Stimulated activated CD8-positive, alpha-beta memory T cell treated with anti-CD3 and anti-CD28 coated beads, Interleukin-4, amount 100 ng/mL, for 4 hours (primary cell): ENCODE measurements at regions not wholly inside any gene's neighbourhood (a gene's known extent, or its start where the extent isn't known, plus 50 kb on each side); places are given as distances from the start of the nearest gene placed in this dataset.

ENCODE experiments used
- DNase-seq, 2 donors: peaks; one replicate each; pipeline ENCODE4 v3.0.0-alpha.2; 2020; ENCODE audit warnings: low read depth in 2 of 2, low spot score in 1 of 2

DNA sequence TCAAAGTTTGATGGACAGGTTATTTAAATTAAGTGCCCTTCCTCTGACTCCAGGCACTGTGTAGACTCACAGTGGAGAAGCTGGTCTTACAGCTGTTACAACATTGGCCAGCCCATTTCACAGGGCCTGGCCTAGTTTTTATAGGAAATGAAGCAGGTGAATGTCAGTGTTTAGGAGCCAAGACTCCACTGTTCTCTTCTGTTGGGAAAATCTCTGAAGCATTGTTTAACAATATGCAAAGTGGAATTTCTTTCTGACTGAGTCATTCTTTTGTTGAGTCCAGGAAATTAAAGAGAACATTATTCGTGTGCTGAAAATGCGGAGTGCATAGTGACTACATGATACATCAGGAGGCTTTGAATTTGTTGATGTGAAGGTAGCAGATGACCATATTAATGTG is 64.7 kb downstream of the ARRDC4 start:
- no peak for DNase-seq

DNA sequence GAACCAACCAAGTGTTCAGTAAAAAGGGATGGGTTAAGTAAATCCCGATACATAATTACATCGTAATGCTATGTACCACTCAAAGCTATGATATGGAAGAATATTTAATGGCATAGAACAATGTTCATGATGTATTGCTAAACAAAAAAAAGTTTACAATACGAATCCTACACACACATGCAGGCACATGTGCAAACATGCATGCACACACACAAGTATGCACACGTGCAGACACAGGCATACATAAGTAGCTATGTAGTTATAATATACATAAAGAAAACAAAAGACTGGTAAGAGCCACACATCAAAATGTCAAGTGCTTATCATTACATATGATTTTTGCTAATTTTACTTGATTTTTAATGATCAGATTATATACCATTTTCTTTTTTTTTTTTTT is 74.2 kb downstream of the ARRDC4 start:
- no peak for DNase-seq

DNA sequence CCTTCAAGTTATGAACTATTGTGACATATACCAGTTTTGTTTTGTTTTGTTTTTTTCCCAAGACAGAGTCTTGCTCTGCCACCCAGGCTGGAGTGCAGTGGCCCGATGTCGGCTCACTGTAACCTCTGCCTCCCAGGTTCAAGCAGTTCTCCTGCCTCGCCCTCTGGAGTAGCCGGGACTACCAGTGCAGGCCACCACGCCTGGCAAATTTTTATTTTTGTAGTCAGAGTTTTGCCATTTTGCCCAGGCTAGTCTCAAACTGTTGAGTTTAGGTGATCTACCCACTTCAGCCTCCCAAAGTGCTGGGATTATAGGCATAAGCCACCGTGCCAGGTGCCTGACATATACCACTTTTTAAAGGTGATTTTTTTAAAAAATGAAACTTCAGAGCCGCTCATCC is 74.6 kb downstream of the ARRDC4 start:
- no peak for DNase-seq

DNA sequence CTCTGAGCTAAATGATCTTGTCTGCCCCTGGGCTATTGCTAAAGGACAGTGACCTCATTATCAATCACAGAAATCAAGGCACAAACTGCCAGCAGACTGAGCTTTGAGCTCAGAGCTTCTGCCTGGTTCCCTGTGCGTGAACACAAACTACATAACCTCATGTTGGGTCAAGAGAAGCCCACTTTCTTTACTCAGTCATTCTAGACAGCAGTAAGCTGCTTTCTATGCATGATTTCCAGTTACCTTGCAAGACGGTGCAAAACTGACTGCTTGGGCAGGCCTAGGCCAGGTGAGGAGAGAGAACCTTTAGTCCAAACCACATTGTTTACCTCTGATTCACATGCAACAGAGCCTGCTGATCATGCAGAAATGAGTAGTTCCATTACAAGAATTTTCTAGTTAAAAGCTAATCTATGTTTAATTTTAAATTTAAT is 75.1 kb downstream of the ARRDC4 start:
- no peak for DNase-seq

DNA sequence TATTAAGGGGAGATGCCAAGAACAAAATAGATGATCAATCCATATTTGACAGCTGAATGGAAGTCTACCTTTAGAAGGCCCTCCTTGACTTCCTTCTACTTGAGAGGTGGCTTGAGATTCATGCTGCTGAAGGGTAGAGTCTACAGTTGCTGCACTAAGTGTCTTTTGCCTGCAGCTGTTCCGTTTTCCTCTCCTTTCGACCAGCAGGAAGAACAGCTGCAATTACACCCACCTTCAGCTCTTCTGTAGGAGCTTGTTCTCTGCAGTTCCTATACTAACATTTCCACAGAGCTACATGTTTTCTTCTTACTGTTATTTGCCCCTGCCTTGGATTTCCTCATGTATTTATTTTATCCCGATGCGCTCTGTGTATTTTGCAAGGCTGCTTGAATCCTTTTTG is 79.1 kb downstream of the ARRDC4 start:
- no peak for DNase-seq

DNA sequence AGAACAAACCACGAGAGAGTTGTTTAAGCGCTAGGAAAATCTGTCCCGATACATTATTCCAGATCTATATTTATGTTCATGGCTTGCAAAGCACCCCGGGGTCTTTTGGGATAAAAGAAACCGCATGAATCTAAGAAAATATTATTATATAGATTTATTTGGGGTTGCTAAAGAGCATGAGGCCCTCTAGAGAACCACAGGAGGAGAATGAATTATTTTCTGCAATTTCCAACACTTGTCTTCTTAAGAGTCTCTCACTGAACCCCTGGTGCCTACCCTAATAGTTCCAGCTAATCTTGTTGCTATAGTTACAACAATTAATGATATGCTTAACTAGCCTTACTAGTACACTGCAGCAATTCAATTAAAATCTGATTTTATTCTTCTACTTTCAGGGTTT is 79.6 kb downstream of the ARRDC4 start:
- DNase-seq, result no peak

DNA sequence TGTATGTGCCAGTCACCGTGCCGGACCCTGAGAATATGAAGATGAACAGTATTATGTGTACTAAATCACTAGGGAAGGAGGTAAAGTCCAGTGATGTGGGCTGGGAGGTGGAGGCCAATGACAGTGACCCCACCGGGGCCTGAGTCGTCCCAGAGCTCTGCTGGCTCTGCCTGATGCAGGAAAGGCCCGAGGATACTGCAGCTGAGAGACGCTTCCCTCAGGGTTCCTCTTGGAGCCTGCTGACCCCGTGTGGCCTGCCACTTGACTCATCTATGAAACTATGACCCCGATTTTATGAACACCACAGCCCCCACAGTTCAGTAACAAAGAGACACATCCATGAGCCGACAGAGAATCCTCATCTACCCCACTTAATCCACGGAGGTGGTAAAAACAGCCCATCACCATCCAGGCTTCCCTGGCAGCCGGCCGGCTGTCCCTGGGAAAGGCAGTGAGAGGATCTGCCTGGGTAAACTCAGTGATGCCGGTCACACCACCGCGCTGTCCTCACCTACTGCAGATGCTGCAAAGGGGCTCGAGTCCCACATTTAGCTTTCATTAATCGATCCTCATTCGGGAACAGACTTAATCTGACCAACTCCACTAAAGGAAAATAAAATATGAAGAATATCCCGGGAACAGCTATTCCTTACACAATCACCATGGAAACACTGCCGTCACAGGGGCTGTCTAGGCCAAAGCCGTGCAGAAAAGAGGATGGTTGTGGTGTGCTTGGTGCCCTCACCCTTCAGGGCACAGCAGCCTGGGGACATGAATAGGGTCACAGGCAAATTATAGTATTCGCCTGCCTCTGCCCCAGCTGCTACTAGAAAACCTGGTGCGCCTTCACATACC is 82.9 kb downstream of the ARRDC4 start:
- DNase-seq, result no peak

DNA sequence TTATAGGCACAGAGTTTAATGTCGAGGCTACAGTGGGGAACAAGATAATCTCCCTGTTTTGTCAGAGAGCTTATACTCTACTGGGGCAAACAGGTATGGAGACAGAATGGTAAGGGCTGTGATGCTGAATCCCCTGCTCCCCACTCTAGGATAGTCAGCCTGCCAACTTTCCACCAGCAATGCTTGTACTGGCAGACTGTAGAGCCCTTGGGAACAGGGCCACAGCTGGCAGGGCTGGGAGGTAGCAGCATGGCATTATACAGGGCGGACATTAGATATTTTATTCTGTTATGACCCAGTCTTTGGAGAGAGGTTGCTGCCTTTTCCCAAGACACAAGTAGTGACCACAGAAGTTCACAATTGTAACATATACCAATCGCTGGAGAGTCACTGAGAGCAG is 91.2 kb downstream of the ARRDC4 start:
- no peak for DNase-seq

DNA sequence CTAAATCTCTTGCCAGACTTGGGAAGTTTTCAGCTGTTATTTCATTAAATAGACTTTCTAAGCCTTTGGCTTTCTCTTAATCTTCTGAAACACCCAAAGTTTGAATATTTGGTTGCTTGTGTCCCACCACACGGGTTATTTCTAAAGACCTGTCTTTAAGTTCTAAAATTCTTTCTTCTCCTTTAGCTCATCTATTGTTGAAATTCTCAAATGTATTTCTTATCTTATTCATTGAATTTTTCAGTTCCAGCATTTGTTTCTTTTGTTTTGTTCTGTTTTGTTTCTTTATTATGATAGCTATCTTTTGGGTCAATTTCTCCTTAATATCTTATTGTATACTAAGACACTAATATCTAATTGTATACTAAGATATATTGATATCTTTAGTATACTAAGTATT is 97.0 kb downstream of the ARRDC4 start:
- DNase-seq, result no peak

DNA sequence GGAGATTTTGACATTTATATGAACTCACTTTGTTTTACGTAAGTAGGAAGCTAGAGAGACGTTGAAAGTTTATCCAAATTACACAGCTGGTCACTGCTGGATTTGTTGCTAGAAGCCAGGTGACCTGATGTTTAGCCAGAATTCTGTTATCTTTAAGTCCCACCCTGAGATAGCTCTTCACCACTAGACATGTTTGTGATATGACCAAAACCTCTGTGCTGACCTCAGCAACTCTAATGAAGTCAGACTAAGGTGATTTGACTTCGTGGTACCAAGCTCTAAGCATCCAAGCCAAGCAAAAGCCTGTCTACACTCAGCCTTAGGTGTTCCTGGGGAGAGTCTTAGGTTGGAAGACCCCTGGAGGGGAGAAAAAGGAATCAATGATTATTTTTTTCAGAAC is 102.4 kb downstream of the ARRDC4 start:
- DNase-seq, result no peak

DNA sequence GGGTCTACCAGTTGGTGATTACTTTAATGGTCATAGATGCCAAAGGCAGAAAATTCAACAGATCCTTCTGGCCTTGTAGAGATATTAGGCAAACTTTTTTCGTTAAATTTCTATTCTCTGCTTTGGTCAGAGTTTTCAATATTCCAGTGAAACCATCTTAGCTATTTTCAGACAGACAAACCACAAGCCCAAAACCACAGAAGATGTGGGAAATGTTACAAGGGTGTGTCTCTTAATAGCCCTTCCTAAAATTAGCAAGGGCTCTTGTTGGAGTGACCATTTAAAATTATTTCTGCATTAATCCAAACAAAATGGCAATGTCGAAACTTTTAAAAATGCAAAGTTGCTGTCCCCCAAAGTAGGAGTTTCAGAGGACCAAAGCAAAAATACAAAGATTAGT is 102.8 kb downstream of the ARRDC4 start:
- DNase-seq, result no peak

DNA sequence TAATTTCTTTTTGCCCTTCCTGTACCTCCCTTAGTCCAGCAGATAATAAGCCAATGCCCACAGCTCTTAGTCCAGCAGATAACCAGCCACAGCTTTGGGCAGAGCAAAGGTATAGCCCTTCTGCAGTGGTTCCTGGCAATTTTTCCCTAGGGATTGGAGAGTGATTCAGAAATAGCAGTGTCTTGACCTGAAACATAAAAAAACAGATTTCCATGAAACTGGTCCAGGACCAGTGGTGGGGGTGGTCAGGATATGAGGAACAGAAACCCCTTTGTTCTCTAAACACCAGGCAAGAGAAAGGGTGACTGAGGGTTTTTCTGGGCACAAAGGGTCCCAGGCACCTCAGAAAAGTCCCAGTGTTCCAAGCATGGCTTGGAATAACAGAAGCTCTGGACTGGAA is 103.4 kb downstream of the ARRDC4 start:
- no peak for DNase-seq

DNA sequence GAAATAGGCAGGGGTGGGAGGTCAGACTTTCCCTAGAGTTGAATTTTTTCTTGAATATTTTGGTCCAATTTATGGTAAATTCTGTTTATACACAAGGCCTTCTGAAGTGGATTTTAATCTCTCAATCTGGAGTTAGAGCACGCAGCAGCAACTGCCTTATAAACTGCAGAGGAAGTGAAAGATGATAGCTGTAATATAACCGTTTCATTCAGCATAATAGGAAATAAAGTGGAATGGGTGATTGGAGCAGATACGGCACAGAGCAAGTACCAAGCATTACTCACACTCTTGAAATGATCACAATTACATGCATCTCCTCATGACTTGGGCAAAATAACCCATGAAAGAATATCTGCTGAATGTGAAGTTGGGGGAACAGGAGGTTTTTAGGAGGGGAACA is 106.8 kb downstream of the ARRDC4 start:
- DNase-seq, result no peak

DNA sequence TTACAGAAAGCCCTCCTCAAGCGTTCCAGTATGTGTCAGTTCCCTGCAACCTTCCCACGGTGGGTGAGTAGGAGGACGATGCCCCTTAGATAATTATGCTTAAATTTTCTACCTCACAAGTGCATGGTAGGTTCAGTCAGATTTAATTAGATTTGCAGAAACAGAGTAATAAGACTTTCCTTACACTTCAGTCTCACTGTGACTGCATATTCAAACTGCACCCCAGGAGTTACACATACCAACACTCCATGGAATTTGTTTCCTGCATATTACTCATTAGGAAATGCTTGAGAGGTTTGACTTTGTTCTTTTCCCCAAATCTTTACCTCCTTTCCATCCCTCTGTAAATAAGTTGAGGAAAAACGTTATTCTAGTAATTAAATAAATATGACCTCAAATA is 108.8 kb downstream of the ARRDC4 start:
- DNase-seq, result no peak

DNA sequence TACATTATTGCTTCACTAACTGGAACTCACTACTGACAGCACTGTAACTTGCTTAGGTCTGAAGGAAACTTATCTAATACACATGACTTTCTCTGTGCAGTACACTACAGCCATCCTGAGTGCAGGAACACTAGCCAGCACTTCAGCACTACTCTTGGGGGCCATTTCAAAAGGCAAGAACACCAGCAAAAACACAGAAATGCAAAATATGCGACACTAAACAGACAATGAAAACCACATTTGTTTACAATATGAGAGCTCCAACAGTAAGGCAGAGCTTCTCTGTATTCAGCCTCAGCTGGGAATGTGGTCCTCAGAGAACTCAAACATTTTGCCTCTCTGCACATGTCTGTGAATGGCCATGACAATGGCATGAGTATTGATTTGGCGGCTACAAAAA is 109.6 kb downstream of the ARRDC4 start:
- no peak for DNase-seq

DNA sequence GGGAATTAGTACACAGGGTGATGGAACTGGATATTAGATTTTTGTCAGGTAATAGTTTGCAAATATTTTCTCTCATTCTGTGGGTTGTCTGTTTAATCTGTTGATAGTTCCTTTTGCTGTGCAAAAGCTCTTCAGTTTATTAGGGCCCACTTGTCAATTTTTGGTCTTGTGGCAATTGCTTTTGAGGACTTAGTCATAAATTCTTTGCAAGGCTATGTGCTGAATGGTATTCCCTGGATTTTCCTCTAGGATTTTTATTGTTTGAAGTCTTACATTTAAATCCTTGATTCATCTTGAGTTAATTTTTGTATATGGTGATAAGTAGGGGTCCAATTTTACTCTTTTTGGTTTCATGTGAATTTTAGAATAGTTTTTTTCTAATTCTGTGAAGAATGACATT is 111.3 kb downstream of the ARRDC4 start:
- no peak for DNase-seq

DNA sequence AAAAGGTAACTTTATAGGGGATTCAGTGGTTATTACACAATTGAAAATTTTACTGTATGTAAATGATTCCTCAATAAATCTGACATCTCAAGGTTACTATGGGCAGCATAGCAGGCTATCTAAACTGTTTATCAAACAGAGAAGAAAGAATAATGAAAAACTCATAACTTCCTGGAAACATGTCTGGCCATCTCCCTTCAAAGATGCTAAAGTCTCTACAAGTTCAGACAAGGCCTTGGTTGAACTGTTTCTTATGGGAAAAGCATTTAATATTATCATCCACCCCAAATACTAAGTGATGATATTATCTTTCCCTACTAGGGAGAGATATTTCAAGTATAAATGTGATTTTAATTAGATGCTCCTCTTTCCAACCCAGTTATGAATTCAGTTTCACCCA is 114.9 kb downstream of the ARRDC4 start:
- no peak for DNase-seq

DNA sequence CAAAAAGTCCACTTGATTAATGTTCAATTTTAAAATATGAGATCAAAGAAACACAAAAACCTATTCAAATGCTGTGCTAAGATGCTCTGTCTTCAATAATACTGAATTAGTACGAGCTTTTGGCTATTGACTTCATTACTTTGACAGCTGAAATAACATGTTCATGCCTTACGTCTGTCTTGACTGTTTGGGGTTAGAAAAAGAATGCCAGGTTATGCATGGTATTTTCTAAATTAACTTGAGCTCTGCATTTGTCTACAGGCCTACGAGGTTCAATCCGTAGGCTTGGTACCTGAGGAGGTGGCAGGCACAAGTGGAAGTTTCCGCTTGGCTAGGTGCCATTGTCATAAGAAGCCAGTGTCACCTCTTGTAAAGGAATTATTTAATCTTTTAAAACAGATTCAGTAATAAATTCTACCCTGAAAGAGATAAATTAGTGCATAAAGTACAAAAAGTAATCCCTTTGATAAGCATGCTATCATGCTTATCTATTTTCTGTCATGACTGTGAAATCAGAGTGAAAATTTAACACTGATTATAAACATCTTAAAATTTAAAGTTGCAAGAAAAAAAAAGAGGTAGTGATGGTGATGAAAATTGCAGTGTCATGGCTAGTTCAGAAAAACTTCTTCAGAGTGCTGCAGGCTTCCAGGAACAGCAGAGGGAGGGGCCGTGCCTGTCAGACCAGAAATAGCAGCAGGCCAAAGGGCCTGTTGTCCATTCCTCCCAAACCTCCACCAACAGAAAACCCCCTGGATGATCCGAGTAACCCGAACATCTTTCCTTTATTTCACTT is 115.7 kb downstream of the ARRDC4 start:
- no peak for DNase-seq

DNA sequence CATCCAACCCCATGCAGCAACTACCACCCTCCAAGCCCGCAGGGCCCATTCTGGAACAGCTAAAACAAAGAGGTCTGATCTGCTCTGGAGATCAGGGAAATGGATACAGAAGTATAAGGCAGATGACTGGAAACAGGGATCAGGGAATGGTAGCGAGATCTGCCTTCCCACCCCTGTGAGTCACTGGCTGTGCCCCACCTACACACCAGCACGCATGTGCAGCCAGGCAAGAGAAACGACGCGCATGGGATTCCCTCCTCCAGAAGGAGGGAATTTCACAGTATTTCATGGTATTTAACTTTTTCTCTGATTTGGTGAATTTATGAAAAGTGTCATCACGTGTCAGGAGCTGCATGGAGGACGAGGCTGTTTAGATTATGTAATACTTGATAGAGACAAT is 116.7 kb downstream of the ARRDC4 start:
- no peak for DNase-seq

DNA sequence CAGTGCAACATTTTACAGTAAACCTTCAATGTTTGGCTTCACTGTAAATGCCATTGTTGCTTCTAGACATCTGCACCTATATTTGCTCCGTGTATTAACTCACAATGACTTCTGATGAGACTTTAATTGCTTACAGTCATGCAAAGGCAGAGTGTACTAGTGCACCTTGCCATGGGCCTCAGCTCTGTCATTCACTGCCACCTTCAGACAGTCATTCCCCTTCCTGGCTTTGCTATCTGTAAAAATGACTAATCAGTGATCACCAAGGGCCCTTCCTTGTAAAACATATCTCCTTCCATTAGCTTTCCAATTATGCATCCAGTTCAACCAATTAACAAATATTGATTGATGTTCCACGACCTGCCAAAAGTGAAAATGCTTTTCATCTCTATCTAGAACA is 120.3 kb downstream of the ARRDC4 start:
- no peak for DNase-seq

DNA sequence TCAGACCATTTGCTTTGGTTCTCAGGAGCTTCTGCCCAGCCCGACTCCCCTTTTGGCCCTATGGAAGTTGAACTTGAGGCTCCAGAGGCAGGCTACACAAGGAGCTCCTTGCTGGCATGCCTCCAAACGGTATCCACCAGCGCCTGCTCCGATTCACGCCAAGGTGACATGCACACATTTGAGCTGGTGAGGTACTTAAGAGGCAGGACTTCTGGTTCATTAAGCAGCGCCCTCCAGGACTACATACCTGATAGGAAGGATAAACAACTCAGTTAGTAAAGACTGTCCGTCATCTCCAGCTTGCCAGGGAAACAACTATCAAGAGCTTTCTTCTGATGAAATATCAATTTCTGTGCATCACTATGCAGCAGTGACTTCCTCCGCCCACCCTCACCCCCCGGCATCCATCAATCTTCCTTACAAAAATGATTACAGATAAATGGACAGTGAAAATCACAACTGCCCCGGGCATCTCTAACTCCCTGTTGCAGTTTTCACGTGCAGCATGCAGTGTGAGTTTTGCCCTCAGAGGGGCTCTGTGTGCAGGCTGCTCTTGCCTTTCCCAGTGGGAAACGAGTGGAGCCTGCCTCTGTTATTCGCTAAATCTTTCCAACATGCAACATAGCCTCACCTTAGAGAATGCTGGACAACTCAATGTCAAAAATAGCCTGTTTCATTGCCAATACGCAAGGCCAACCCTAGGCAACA is 122.9 kb downstream of the ARRDC4 start:
- no peak for DNase-seq
